H7 (cell line): ENCODE measurements at regions not wholly inside any gene's neighbourhood (a gene's known extent, or its start where the extent isn't known, plus 50 kb on each side); places are given as distances from the start of the nearest gene placed in this dataset.

Source experiments
- DNase-seq: peaks from one replicate; pipeline ENCODE4 v3.0.0; 2012
- H3K27me3 ChIP-seq: 2 replicates; pipeline ENCODE4 v1.6.0; 2011; ENCODE audit warnings: mild to moderate bottlenecking, low read length; ENCODE audit not compliant: control insufficient read depth, insufficient read depth
- H3K36me3 ChIP-seq: replicated peaks from 2 replicates; pipeline ENCODE4 v1.5.1; 2011; ENCODE audit warnings: low read length; ENCODE audit not compliant: control insufficient read depth, insufficient read depth
- H3K4me3 ChIP-seq: 2 replicates; pipeline ENCODE4 v1.5.1; 2011; ENCODE audit warnings: low read depth, mild to moderate bottlenecking, control low read depth, low read length, moderate library complexity; ENCODE audit not compliant: insufficient read depth

- no peak for DNase-seq
- Histone ChIP-seq H3K27me3 (no peaks in the 10 kb centered on the region), H3K36me3 (peaks cover 9% of the 10 kb centered on the region), H3K4me3 (no peak overlapping the region)
Observed at GRCh38 chr12:124369827-124370378, 75.0 kb downstream of the RFLNA start.

GRCh38 chr12:124369055-124369826, 74.3 kb downstream of the RFLNA start:
- Histone ChIP-seq H3K27me3 (no peaks in the 10 kb centered on the region), H3K36me3 (peaks cover 9% of the 10 kb centered on the region), H3K4me3 (no peak overlapping the region)
- no peak for DNase-seq

- Histone ChIP-seq H3K4me3 (no peak overlapping the region), H3K27me3 (no peaks in the 10 kb centered on the region), H3K36me3 (peaks cover 9% of the 10 kb centered on the region)
- no peak for DNase-seq
Observed at GRCh38 chr12:124368421-124369032, 73.6 kb downstream of the RFLNA start.

- DNase-seq, result no peak
- peaks cover 9% of the 10 kb centered on the region for H3K36me3 ChIP-seq
- H3K27me3 ChIP-seq, result no peaks in the 10 kb centered on the region
- no peak overlapping the region for H3K4me3 ChIP-seq
Observed at GRCh38 chr12:124365726-124366430, 71.0 kb downstream of the RFLNA start.
